ENCODE measurements at regions not wholly inside any gene's neighbourhood (a gene's known extent, or its start where the extent isn't known, plus 50 kb on each side); places are given as distances from the start of the nearest gene placed in this dataset.

GRCh38 chr1:218226005-218226404 lies 59.1 kb upstream of the RRP15 start:
- TF ChIP-seq CTCF (IDR thresholded peaks at IDR 0.05) (no peak), POLR2A (IDR thresholded peaks at IDR 0.05) (no peak)

Measured in adrenal gland (tissue), 5 donors.